Kasumi-1 (cell line): ENCODE measurements at regions not wholly inside any gene's neighbourhood (a gene's known extent, or its start where the extent isn't known, plus 50 kb on each side); places are given as distances from the start of the nearest gene placed in this dataset.

ENCODE experiments used
- DNase-seq, 2 experiments: peaks; one replicate each; lab custom pipeline; 2025; lab: John Stamatoyannopoulos, UW

- no peak for DNase-seq
These were observed 104.5 kb upstream of the MED13L start for GRCh38 chr12:116381744-116382685.

- DNase-seq: no peak
These were observed 105.4 kb upstream of the MED13L start for GRCh38 chr12:116382686-116383530.

GRCh38 chr12:116384175-116384574 lies 106.7 kb upstream of the MED13L start:
- no peak for DNase-seq

GRCh38 chr12:116384691-116385485 lies 107.4 kb upstream of the MED13L start:
- DNase-seq: peak; percentile 64 to 74

- no peak for DNase-seq
These were observed 108.2 kb upstream of the MED13L start for GRCh38 chr12:116385486-116386217.

GRCh38 chr12:116389326-116389725 lies 111.8 kb upstream of the MED13L start:
- DNase-seq: no peak

- no peak for DNase-seq
These were observed 112.5 kb upstream of the MED13L start for GRCh38 chr12:116389990-116390389.

- DNase-seq: no peak
These were observed 113.2 kb upstream of the MED13L start for GRCh38 chr12:116390401-116391335.

GRCh38 chr12:116391501-116391900 lies 114.0 kb upstream of the MED13L start:
- DNase-seq: no peak

- no peak for DNase-seq
These were observed 114.6 kb upstream of the MED13L start for GRCh38 chr12:116392061-116392460.

GRCh38 chr12:116393255-116393654 lies 115.8 kb upstream of the MED13L start:
- DNase-seq: no peak

- DNase-seq: no peak
These were observed 116.6 kb upstream of the MED13L start for GRCh38 chr12:116393859-116394650.

- no peak for DNase-seq
These were observed 117.9 kb upstream of the MED13L start for GRCh38 chr12:116395396-116395795.

GRCh38 chr12:116397148-116397547 lies 119.7 kb upstream of the MED13L start:
- no peak for DNase-seq

- DNase-seq: no peak
These were observed 120.7 kb upstream of the MED13L start for GRCh38 chr12:116398193-116398592.

- no peak for DNase-seq
These were observed 121.6 kb upstream of the MED13L start for GRCh38 chr12:116399055-116399454.

GRCh38 chr12:116400636-116401372 lies 123.3 kb upstream of the MED13L start:
- peak; percentile 83 to 88 for DNase-seq

GRCh38 chr12:116401565-116401964 lies 124.1 kb upstream of the MED13L start:
- no peak for DNase-seq
